ENCODE measurements at regions not wholly inside any gene's neighbourhood (a gene's known extent, or its start where the extent isn't known, plus 50 kb on each side); places are given as distances from the start of the nearest gene placed in this dataset.

GRCh38 chr2:83459456-83459855 lies 999.6 kb downstream of the SUCLG1 start:
- Histone ChIP-seq H3K27me3 (ENCODE audit: insufficient read depth, insufficient read length) (no peaks in the 10 kb centered on the region), H3K9ac (ENCODE audit: insufficient read length, low read depth) (no peak overlapping the region), H3K9me3 (ENCODE audit: insufficient read depth, low read length) (no peaks in the 10 kb centered on the region), H3K4me3 (ENCODE audit: insufficient read length, low read depth) (no peak overlapping the region), H3K4me1 (ENCODE audit: insufficient read depth, insufficient read length) (no peaks in the 10 kb centered on the region), H3K36me3 (ENCODE audit: insufficient read depth, insufficient read length, low read length) (no peaks in the 10 kb centered on the region)
- TF ChIP-seq SUZ12 (IDR thresholded peaks at IDR 0.05; ENCODE audit: extremely low read depth, insufficient read depth, insufficient read length) = no peak
- no peak for TF ChIP-seq YY1 (IDR thresholded peaks at IDR 0.05; ENCODE audit: insufficient read depth, insufficient read length)
- no peak for TF ChIP-seq ZNF274 (IDR thresholded peaks at IDR 0.05; ENCODE audit: low read depth, low read length)
- no peak for DNase-seq (ENCODE audit: low read depth, low spot score)

GRCh38 chr2:83435989-83436388 lies 1023.1 kb downstream of the SUCLG1 start:
- no peak overlapping the region for H3K4me3 ChIP-seq (ENCODE audit: insufficient read length, low read depth)
- no peaks in the 10 kb centered on the region for H3K36me3 ChIP-seq (ENCODE audit: insufficient read depth, insufficient read length, low read length)
- H3K9ac ChIP-seq (ENCODE audit: insufficient read length, low read depth) = no peak overlapping the region
- H3K27me3 ChIP-seq (ENCODE audit: insufficient read depth, insufficient read length) = no peaks in the 10 kb centered on the region
- no peak for TF ChIP-seq YY1 (IDR thresholded peaks at IDR 0.05; ENCODE audit: insufficient read depth, insufficient read length)
- TF ChIP-seq SUZ12 (IDR thresholded peaks at IDR 0.05; ENCODE audit: extremely low read depth, insufficient read depth, insufficient read length) = no peak
- TF ChIP-seq ZNF274 (IDR thresholded peaks at IDR 0.05; ENCODE audit: low read depth, low read length) = no peak
- no peak for DNase-seq (ENCODE audit: low read depth, low spot score)
- no peaks in the 10 kb centered on the region for H3K9me3 ChIP-seq (ENCODE audit: insufficient read depth, low read length)
- no peaks in the 10 kb centered on the region for H3K4me1 ChIP-seq (ENCODE audit: insufficient read depth, insufficient read length)

- TF ChIP-seq ZNF274 (IDR thresholded peaks at IDR 0.05; ENCODE audit: low read depth, low read length) (no peak), YY1 (IDR thresholded peaks at IDR 0.05; ENCODE audit: insufficient read depth, insufficient read length) (no peak)
- DNase-seq (ENCODE audit: low read depth, low spot score) = no peak
- Histone ChIP-seq H3K4me3 (ENCODE audit: insufficient read length, low read depth) (no peak overlapping the region), H3K36me3 (ENCODE audit: insufficient read depth, insufficient read length, low read length) (no peaks in the 10 kb centered on the region), H3K9ac (ENCODE audit: insufficient read length, low read depth) (no peak overlapping the region), H3K9me3 (ENCODE audit: insufficient read depth, low read length) (peaks cover 6% of the 10 kb centered on the region), H3K27me3 (ENCODE audit: insufficient read depth, insufficient read length) (no peaks in the 10 kb centered on the region), H3K4me1 (ENCODE audit: insufficient read depth, insufficient read length) (no peaks in the 10 kb centered on the region)
These were observed 1038.1 kb downstream of the SUCLG1 start for GRCh38 chr2:83420993-83421392.

GRCh38 chr2:83394134-83394904 lies 1064.8 kb downstream of the SUCLG1 start:
- DNase-seq (ENCODE audit: low read depth, low spot score) = no peak
- H3K27me3 ChIP-seq (ENCODE audit: insufficient read depth, insufficient read length) = no peaks in the 10 kb centered on the region
- H3K36me3 ChIP-seq (ENCODE audit: insufficient read depth, insufficient read length, low read length) = no peaks in the 10 kb centered on the region
- H3K9ac ChIP-seq (ENCODE audit: insufficient read length, low read depth) = no peak overlapping the region
- TF ChIP-seq ZNF274 (IDR thresholded peaks at IDR 0.05; ENCODE audit: low read depth, low read length) (no peak), YY1 (IDR thresholded peaks at IDR 0.05; ENCODE audit: insufficient read depth, insufficient read length) (no peak), SUZ12 (IDR thresholded peaks at IDR 0.05; ENCODE audit: extremely low read depth, insufficient read depth, insufficient read length) (no peak)
- H3K9me3 ChIP-seq (ENCODE audit: insufficient read depth, low read length) = no peaks in the 10 kb centered on the region
- H3K4me1 ChIP-seq (ENCODE audit: insufficient read depth, insufficient read length) = no peaks in the 10 kb centered on the region
- no peak overlapping the region for H3K4me3 ChIP-seq (ENCODE audit: insufficient read length, low read depth)

- Histone ChIP-seq H3K27me3 (ENCODE audit: insufficient read depth, insufficient read length) (no peaks in the 10 kb centered on the region), H3K4me3 (ENCODE audit: insufficient read length, low read depth) (no peak overlapping the region), H3K9ac (ENCODE audit: insufficient read length, low read depth) (no peak overlapping the region), H3K9me3 (ENCODE audit: insufficient read depth, low read length) (no peaks in the 10 kb centered on the region), H3K36me3 (ENCODE audit: insufficient read depth, insufficient read length, low read length) (no peaks in the 10 kb centered on the region), H3K4me1 (ENCODE audit: insufficient read depth, insufficient read length) (no peaks in the 10 kb centered on the region)
- DNase-seq (ENCODE audit: low read depth, low spot score) = no peak
- TF ChIP-seq SUZ12 (IDR thresholded peaks at IDR 0.05; ENCODE audit: extremely low read depth, insufficient read depth, insufficient read length) (no peak), YY1 (IDR thresholded peaks at IDR 0.05; ENCODE audit: insufficient read depth, insufficient read length) (no peak)
These were observed 1070.3 kb downstream of the SUCLG1 start for GRCh38 chr2:83388804-83389203.

- Histone ChIP-seq H3K9ac (ENCODE audit: insufficient read length, low read depth) (no peak overlapping the region), H3K36me3 (ENCODE audit: insufficient read depth, insufficient read length, low read length) (no peaks in the 10 kb centered on the region), H3K4me3 (ENCODE audit: insufficient read length, low read depth) (no peak overlapping the region), H3K4me1 (ENCODE audit: insufficient read depth, insufficient read length) (no peaks in the 10 kb centered on the region), H3K27me3 (ENCODE audit: insufficient read depth, insufficient read length) (no peaks in the 10 kb centered on the region), H3K9me3 (ENCODE audit: insufficient read depth, low read length) (no peaks in the 10 kb centered on the region)
- no peak for DNase-seq (ENCODE audit: low read depth, low spot score)
- no peak for TF ChIP-seq ZNF274 (IDR thresholded peaks at IDR 0.05; ENCODE audit: low read depth, low read length)
- no peak for TF ChIP-seq SUZ12 (IDR thresholded peaks at IDR 0.05; ENCODE audit: extremely low read depth, insufficient read depth, insufficient read length)
- no peak for TF ChIP-seq YY1 (IDR thresholded peaks at IDR 0.05; ENCODE audit: insufficient read depth, insufficient read length)
These were observed 1072.5 kb downstream of the SUCLG1 start for GRCh38 chr2:83386549-83386948.

- H3K4me3 ChIP-seq (ENCODE audit: insufficient read length, low read depth) = no peak overlapping the region
- no peaks in the 10 kb centered on the region for H3K4me1 ChIP-seq (ENCODE audit: insufficient read depth, insufficient read length)
- H3K27me3 ChIP-seq (ENCODE audit: insufficient read depth, insufficient read length) = no peaks in the 10 kb centered on the region
- no peak for DNase-seq (ENCODE audit: low read depth, low spot score)
- no peak overlapping the region for H3K9ac ChIP-seq (ENCODE audit: insufficient read length, low read depth)
- 0 out of 2 replicates have a peak, but pooled peaks cover 6% of the 10 kb centered on the region for H3K9me3 ChIP-seq (ENCODE audit: insufficient read depth, low read length)
- no peak for TF ChIP-seq YY1 (IDR thresholded peaks at IDR 0.05; ENCODE audit: insufficient read depth, insufficient read length)
- no peak for TF ChIP-seq SUZ12 (IDR thresholded peaks at IDR 0.05; ENCODE audit: extremely low read depth, insufficient read depth, insufficient read length)
- TF ChIP-seq ZNF274 (IDR thresholded peaks at IDR 0.05; ENCODE audit: low read depth, low read length) = no peak
- H3K36me3 ChIP-seq (ENCODE audit: insufficient read depth, insufficient read length, low read length) = no peaks in the 10 kb centered on the region
These were observed 1080.2 kb downstream of the SUCLG1 start for GRCh38 chr2:83378921-83379320.

Data from NT2/D1 (cell line).